Mucosa of gallbladder (tissue), 1 donor: ENCODE measurements at regions not wholly inside any gene's neighbourhood (a gene's known extent, or its start where the extent isn't known, plus 50 kb on each side); places are given as distances from the start of the nearest gene placed in this dataset.
A peak's percentile ranks its signal among the peaks of the same experiment; 100 is the strongest.

Experiments used
- DNase-seq: peaks from one replicate; pipeline ENCODE4 v3.0.0-alpha.2; 2020; ENCODE audit warnings: low spot score
- donor health status: DM: no; HTN: no; CAD: no.

- no peak for DNase-seq
Measured at GRCh38 chr16:82405736-82406135, 221.0 kb upstream of the CDH13 start.

DNA sequence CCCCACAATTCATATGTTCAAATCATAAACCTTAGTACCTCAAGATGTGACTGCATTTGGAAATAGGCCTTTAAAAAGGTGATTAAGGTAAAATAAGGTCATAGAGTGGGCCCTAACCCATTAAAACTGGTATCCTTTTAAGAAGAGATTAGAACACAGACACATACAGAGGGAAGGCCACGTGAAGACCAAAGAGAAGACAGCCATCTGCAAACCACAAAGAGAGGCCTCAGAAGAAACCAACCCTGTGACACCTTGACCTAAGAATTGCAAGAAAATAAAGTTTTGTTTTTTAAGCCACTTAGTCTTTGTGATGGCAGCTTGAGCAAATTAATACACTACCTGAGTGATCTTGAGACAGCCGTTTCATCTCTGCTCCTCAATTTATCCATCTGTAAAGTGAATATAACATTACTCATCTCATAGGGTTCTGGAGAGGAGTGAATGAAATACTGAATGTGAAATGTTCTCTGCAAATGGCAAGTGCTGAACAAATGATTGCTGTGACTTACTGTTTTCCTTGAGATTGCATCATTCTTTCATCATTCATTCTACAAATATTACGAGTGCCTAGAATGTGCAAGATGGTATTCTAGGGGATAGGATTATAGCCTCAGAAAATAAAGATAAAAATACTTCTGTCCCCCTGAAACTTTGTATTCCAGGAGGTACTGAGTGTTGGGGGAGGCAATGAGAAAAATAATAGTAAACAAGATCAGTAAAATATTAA lies 222.0 kb upstream of the CDH13 start:
- no peak for DNase-seq

DNA sequence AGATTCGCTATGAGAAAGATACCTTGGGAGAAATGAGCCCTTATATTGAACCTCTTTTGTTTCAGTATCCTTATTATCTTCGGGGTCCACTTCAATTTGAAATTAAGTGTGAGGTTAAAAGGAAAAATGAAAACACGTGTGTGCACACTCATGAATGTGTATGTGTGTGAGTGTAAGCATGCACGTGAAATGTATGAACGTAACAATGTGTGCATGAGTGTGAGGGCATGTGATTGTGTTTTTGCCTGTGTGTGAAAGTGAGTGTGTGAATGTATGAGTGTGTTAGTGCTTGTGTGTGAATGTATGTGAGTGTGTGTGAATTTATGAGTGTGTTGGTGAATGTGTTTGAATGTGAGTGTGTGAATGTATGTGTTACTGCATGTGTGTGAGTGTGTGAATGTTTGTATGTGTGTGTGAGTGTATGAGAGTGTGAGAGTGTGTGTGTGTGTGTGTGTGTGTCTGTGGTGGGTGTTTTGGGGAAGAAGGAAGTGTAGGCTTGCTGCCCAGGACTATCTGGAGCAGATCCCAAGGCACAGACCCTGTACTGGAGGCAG lies 224.0 kb upstream of the CDH13 start:
- no peak for DNase-seq

GRCh38 chr16:82400046-82400445 lies 226.7 kb upstream of the CDH13 start:
- no peak for DNase-seq

DNA sequence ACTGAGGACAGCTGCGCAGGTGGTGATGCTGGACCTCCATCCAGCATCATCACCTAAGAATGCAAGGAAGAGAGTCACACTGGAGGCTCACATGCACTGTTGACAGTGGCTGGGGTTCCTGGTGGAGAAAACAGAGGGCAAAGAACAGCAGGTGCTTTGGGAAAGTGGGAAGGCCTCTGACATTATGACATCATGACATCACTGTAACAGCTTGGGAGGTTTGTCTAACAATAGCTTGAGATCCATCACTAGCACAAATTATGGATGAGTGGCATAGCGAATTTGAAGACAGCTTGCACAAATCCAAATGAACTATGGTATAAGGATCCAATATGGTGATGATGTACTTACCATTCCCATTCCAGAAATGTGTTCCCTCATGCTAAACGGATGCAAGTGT lies 226.5 kb upstream of the MPHOSPH6 start:
- DNase-seq = no peak

- no peak for DNase-seq
Measured at GRCh38 chr16:82395212-82395611, 225.2 kb upstream of the MPHOSPH6 start.

GRCh38 chr16:82391690-82392089 lies 221.7 kb upstream of the MPHOSPH6 start:
- DNase-seq = no peak

GRCh38 chr16:82389956-82390650 lies 220.1 kb upstream of the MPHOSPH6 start:
- no peak for DNase-seq

- no peak for DNase-seq
Measured at GRCh38 chr16:82386761-82387160, 216.7 kb upstream of the MPHOSPH6 start.

DNA sequence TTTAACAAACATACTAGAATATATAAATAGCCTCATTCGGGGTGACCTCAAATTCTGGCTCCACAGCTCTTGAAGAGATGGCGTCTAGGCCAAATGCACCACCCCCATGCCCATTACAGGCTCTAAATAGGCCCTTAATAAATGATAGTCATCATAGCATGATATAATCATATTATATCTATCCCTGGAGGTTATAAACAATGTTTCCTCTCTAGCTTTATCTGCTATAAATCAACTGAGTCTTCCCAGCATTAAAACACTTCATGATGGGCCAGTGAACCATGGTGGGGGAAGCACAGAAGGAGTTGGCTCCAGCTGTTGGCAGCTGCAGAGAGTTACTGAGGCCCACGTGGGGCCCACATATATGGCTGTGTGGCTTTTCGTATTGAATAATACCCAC lies 214.9 kb upstream of the MPHOSPH6 start:
- no peak for DNase-seq

- no peak for DNase-seq
Measured at GRCh38 chr16:82384017-82384416, 214.0 kb upstream of the MPHOSPH6 start.

- DNase-seq = no peak
Measured at GRCh38 chr16:82382521-82382920, 212.5 kb upstream of the MPHOSPH6 start.

DNA sequence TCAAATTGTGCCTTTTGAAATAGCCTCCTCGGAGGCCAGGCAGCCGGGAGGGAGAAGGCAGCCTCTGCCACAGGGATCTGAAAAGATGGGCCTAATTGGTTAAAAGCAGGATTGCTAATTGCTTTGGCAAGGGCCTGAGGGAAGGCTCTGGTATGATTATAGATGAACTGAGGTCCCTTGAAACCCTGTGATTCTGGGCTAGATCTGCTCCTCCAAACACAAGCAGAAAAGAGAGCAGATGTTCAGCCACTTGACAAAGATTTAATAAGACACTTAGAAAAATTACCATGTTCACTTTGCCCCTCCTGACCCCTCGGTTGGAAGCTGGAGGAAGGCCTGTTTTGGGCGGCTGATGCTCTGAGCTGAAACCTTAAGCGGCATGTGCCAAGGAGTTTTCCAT lies 209.5 kb upstream of the MPHOSPH6 start:
- no peak for DNase-seq

DNA sequence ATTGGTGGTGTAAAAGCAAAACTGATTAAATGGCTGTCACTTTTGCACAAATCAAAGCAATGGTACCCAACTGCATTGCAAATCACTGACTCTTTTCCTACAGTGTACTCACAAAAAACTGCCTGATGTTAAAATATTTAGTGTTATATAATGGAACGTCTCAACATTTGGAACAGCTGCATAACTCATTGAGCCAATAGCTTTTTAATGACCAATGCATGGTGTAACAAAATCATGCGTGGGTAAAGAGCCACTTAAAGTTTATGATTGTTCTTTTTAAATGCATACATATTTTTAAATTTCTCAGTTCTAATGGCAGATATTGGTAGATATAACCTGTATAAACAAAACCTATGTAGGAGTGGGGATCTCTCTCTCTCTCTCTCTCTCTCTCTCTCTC lies 204.0 kb upstream of the MPHOSPH6 start:
- no peak for DNase-seq

GRCh38 chr16:82370282-82370681 lies 200.3 kb upstream of the MPHOSPH6 start:
- no peak for DNase-seq

DNA sequence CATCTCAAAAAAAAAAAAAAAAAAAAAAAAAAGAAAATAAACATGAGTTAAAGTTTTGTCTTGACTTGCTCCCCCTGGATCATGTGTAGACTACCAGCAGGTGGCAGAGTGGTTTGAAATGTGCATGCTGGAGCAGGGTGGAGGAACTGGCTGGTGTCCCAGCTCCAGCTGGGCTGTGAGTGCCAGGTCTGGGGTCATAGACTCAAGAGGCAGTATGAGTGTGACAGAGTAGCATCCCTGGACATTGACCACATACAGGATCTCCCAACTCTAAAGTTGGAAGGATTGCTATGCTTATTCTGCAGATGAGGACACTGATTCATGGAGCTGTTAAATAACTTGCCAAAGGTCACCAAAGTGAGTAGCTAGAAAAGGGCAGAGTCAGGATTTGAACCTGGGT lies 198.0 kb upstream of the MPHOSPH6 start:
- DNase-seq = peak; percentile 45

DNA sequence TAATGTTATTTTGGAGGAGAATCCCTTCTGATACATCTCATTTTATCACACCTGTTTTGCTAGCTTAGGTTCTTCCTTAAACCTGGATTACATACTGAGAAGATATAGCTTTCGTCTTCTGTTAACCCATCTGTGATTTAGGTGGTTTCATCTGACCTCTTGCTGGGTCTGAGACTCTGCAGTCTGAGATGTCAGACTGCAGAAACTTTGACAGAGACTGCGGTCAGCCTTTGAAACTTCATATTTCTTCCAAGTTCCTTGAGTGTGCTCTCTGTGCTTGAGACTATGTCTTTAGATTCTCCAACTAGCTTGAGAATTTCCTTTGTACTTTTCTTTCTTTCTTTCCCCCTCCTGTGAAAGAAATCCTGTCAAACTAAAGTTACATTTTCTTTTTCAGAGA lies 196.4 kb upstream of the MPHOSPH6 start:
- no peak for DNase-seq

DNA sequence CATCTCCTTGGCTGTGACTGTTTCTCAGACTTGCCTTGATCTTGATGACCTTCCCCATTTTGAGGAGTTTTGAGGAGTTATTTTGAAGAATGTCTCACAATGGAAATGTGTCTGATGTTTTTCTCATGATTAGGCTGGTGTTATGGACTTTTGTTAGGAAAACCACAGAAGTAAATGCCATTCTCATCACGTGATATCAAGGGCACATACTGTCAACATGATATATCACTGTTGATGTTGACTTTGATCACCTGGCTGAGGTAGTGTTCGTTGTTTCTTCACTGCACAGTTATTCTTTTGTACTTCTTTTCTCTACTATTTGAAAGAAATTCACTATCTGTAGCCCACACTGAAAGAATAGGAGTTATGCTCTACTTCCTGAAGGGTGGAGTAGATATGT lies 194.7 kb upstream of the MPHOSPH6 start:
- DNase-seq = no peak

GRCh38 chr16:82363026-82363816 lies 193.2 kb upstream of the MPHOSPH6 start:
- DNase-seq = no peak

- DNase-seq = no peak
Measured at GRCh38 chr16:82361885-82362284, 191.9 kb upstream of the MPHOSPH6 start.

- DNase-seq = no peak
Measured at GRCh38 chr16:82360024-82360783, 190.2 kb upstream of the MPHOSPH6 start.
